ENCODE measurements at regions not wholly inside any gene's neighbourhood (a gene's known extent, or its start where the extent isn't known, plus 50 kb on each side); places are given as distances from the start of the nearest gene placed in this dataset.

DNA sequence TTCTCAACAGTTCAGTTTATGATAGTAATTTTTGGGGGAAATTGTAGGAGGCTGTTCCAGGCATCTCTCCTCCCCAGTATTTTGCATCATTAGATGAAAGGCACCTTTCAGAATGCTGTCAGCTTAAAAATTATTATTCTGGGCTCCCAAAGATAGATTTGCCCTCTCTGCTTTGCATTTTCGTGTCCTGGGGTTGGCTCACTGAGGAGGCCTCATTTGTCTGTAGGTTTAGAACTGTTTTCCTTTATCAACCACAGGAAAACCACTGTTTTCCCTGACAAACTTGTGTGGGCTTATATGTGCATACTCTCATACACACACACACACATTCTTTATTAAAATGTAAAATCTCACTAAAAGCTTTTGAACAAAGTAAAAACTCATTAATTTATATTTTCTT, 197.2 kb upstream of the VCX3A start:
- ChIA-PET POLR2A (no interaction called here), CTCF (no interaction called here)
- H3K4me3 Mint-ChIP-seq = no peak overlapping the region
- no peaks in the 10 kb centered on the region for H3K27me3 ChIP-seq (replicated peaks in 1 of 4; ENCODE audit: control extremely low read depth in 1 of 4, control insufficient read depth in 3 of 4, insufficient read depth in 4 of 4, low read length in 3 of 4)
- H3K27me3 Mint-ChIP-seq = no peaks in the 10 kb centered on the region
- H3K4me1 ChIP-seq (ENCODE audit: control insufficient read depth in 2 of 2, insufficient read depth in 2 of 2, low read length in 2 of 2) = peaks cover 4 to 11% of the 10 kb centered on the region in 2 donors
- no peak overlapping the region for H3K9ac ChIP-seq (ENCODE audit: low read length)
- H3K4me2 ChIP-seq (replicated peaks; ENCODE audit: low read depth, low read length, poor library complexity, severe bottlenecking) = no peak overlapping the region
- no peaks in the 10 kb centered on the region for H4K20me1 ChIP-seq (ENCODE audit: control insufficient read depth, insufficient read depth, low read length, poor library complexity, severe bottlenecking)
- peaks cover 0 to 6% (median 0%) of the 10 kb centered on the region in 3 donors for H3K9me3 ChIP-seq (ENCODE audit: control extremely low read depth in 1 of 3, control insufficient read depth in 2 of 3, insufficient read depth in 1 of 3, low read length in 2 of 3)
- DNase-seq (no peak), ATAC-seq (ENCODE audit: low read depth) (no peak)
- intact Hi-C loops (cut with micrococcal nuclease) = no loop called here
- peaks cover 14% of the 10 kb centered on the region for H3K4me1 Mint-ChIP-seq
- TF ChIP-seq EZH2 (IDR thresholded peaks at IDR 0.05; ENCODE audit: borderline replicate concordance, insufficient read depth, low read depth, low read length, poor library complexity, severe bottlenecking) = no peak
- TF ChIP-seq, protein P1, sequence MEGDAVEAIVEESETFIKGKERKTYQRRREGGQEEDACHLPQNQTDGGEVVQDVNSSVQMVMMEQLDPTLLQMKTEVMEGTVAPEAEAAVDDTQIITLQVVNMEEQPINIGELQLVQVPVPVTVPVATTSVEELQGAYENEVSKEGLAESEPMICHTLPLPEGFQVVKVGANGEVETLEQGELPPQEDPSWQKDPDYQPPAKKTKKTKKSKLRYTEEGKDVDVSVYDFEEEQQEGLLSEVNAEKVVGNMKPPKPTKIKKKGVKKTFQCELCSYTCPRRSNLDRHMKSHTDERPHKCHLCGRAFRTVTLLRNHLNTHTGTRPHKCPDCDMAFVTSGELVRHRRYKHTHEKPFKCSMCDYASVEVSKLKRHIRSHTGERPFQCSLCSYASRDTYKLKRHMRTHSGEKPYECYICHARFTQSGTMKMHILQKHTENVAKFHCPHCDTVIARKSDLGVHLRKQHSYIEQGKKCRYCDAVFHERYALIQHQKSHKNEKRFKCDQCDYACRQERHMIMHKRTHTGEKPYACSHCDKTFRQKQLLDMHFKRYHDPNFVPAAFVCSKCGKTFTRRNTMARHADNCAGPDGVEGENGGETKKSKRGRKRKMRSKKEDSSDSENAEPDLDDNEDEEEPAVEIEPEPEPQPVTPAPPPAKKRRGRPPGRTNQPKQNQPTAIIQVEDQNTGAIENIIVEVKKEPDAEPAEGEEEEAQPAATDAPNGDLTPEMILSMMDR (IDR thresholded peaks at IDR 0.05) = no peak
- H3K27ac Mint-ChIP-seq = no peak overlapping the region
- H2AFZ ChIP-seq (ENCODE audit: insufficient read depth, low read depth, low read length, poor library complexity, severe bottlenecking) = no peak overlapping the region
- H3K9me3 Mint-ChIP-seq (ENCODE audit: insufficient read depth) = peaks cover 3% of the 10 kb centered on the region
- WGBS (ENCODE audit: insufficient coverage) = no CpG with 5 or more reads among the region's 1 CpG
- no peaks in the 10 kb centered on the region for H3K36me3 ChIP-seq (replicated peaks in 1 of 2; ENCODE audit: control extremely low read depth in 1 of 2, control insufficient read depth in 1 of 2, extremely low read depth in 1 of 2, insufficient read depth in 2 of 2, low read length in 1 of 2)
- no peak overlapping the region for H3K27ac ChIP-seq (ENCODE audit: low read length in 2 of 2)
- no peak overlapping the region for H3K4me3 ChIP-seq (ENCODE audit: control extremely low read depth in 1 of 5, extremely low read depth in 1 of 5, insufficient read depth in 1 of 5, low read depth in 2 of 5, low read length in 4 of 5)
- no peaks in the 10 kb centered on the region for H3K79me2 ChIP-seq (ENCODE audit: control insufficient read depth, insufficient read depth, low read length)

DNA sequence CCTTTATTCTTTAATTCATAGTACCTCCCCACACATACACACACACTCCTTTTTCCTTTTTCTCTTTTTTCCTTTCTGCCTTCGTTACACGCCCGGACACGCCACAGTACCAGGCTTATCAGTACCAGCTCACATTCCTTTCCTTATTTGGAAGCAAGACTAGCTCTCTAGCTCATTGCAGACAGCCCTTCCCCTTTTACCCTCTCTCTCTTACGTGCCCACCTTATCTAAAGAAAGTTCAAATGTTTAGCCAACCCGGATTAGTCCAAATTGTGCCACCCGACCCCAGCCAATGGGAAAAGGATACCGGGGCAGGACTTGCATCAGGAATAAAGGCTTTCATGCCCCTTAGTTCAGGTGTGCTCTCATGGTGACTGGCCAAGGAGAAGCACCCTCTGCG, 194.7 kb upstream of the VCX3A start:
- H3K4me1 ChIP-seq (ENCODE audit: control insufficient read depth in 2 of 2, insufficient read depth in 2 of 2, low read length in 2 of 2) = peaks cover 4 to 11% of the 10 kb centered on the region in 2 donors
- CTCF ChIA-PET = no interaction called here
- H3K4me3 Mint-ChIP-seq = no peak overlapping the region
- no peaks in the 10 kb centered on the region for H3K36me3 ChIP-seq (replicated peaks in 1 of 2; ENCODE audit: control extremely low read depth in 1 of 2, control insufficient read depth in 1 of 2, extremely low read depth in 1 of 2, insufficient read depth in 2 of 2, low read length in 1 of 2)
- no peak overlapping the region for H3K4me2 ChIP-seq (replicated peaks; ENCODE audit: low read depth, low read length, poor library complexity, severe bottlenecking)
- H4K20me1 ChIP-seq (ENCODE audit: control insufficient read depth, insufficient read depth, low read length, poor library complexity, severe bottlenecking) = no peaks in the 10 kb centered on the region
- no peak overlapping the region for H3K27ac ChIP-seq (ENCODE audit: low read length in 2 of 2)
- H3K27ac Mint-ChIP-seq = no peak overlapping the region
- H3K27me3 Mint-ChIP-seq = no peaks in the 10 kb centered on the region
- no peaks in the 10 kb centered on the region for H3K9me3 Mint-ChIP-seq (ENCODE audit: insufficient read depth)
- intact Hi-C loops (cut with micrococcal nuclease) = no loop called here
- no peak overlapping the region for H3K4me3 ChIP-seq (ENCODE audit: control extremely low read depth in 1 of 5, extremely low read depth in 1 of 5, insufficient read depth in 1 of 5, low read depth in 2 of 5, low read length in 4 of 5)
- H3K4me1 Mint-ChIP-seq = peaks cover 7% of the 10 kb centered on the region
- no peak for ATAC-seq (ENCODE audit: low read depth)
- no peak overlapping the region for H3K9ac ChIP-seq (ENCODE audit: low read length)
- H3K27me3 ChIP-seq (replicated peaks in 1 of 4; ENCODE audit: control extremely low read depth in 1 of 4, control insufficient read depth in 3 of 4, insufficient read depth in 4 of 4, low read length in 3 of 4) = no peaks in the 10 kb centered on the region
- peaks cover 0 to 6% (median 0%) of the 10 kb centered on the region in 3 donors for H3K9me3 ChIP-seq (ENCODE audit: control extremely low read depth in 1 of 3, control insufficient read depth in 2 of 3, insufficient read depth in 1 of 3, low read length in 2 of 3)
- TF ChIP-seq, protein P1 (IDR thresholded peaks at IDR 0.05) = no peak
- no peak for TF ChIP-seq EZH2 (IDR thresholded peaks at IDR 0.05; ENCODE audit: borderline replicate concordance, insufficient read depth, low read depth, low read length, poor library complexity, severe bottlenecking)
- 37% methylated on average over 5 of the region's 9 CpGs for WGBS (ENCODE audit: insufficient coverage)
- H2AFZ ChIP-seq (ENCODE audit: insufficient read depth, low read depth, low read length, poor library complexity, severe bottlenecking) = no peak overlapping the region
- H3K79me2 ChIP-seq (ENCODE audit: control insufficient read depth, insufficient read depth, low read length) = no peaks in the 10 kb centered on the region
- POLR2A ChIA-PET = no interaction called here
- DNase-seq = no peak

Measured in B cell (primary cell).